GM21737 (cell line): ENCODE measurements at regions not wholly inside any gene's neighbourhood (a gene's known extent, or its start where the extent isn't known, plus 50 kb on each side); places are given as distances from the start of the nearest gene placed in this dataset.

Source experiments
- ATAC-seq: cut with Tn5 transposase; IDR thresholded peaks from one replicate; pipeline ENCODE4 v1.9.1; 2021; ENCODE audit warnings: mild to moderate bottlenecking, moderate library complexity; ENCODE audit not compliant: unreplicated experiment

DNA sequence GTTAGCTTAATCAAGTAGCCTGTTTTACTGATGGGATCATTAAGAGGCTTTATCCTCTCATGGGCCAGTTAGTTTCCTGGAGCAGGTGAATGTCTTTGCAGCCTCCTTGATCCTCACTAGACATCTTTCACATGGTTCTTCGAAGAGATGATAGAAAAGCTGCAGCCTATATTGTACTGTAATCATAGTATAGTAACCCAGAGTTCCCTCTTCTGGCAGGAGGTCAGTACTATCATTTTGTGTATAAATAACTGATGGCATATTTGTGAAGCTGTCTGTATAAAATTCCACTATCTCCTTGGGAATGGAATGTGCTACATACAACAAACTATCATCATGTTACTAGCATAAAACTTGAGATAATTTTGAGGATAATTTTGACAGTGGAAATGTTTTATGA lies 123.8 kb upstream of the PRPS1L1 start:
- no peak for ATAC-seq

DNA sequence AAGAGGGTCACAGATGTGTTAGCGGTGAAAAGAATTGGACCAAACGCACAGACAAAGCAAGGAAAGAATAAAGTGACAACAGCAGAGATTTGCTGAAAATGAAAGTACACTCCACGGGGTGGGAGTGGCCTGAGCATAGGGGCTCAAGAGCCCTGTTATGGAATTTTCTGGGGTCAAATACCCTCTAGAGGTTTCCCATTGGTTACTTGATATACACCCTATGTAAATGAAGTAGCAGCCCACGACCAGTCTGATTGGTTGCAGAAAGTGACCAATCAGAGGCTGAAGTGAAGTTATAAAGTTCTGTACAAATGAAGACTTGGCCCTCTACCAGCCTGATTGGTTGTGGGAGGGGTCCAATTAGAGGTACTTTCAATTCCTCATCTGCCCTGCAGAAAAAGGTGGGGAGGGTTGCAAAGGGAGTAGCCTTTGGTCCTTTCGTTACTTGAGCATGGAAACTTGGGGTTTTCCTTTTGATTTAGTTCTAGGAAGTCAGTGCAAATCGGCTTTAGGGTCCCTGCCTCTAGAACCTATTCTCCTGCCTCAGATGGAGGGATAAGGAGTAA lies 125.6 kb upstream of the PRPS1L1 start:
- ATAC-seq, result no peak

DNA sequence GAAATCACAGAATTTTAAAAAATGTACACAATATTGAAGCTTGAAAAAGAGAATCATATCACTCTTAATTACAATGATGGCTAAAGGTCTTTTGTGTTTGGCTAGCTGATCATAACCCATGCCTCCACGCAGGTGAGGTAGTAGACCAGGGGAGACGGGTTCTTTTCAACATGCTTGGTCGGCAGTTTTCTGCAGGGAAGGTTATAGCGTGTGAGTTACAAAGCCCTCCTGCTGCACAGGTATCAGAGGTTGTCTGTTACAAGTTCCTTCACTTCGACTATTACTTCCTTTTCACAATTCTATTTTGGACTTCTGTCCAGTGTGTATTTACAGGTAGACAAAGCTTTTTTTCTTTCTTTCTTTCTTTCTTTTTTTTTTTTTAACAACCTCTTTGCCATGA lies 127.1 kb upstream of the PRPS1L1 start:
- no peak for ATAC-seq

DNA sequence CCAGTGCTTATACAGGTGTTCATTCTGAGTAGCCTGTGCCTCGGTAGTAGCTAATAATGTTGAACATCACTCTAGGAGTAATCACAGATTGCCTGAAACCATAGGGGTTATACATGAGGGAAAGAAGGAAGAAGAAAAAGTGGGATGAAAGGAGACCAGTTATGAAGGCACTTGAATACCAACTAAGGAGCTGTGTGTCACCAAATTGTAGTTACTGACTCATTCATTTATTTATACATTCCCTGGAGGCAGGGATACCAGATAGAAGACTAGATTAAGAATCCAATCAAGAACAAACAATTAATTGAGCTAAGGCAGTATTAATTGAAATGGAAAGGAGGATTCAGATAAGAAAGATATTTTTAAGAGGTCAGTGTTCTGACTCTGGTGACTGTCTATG lies 129.6 kb upstream of the PRPS1L1 start:
- ATAC-seq, result no peak

DNA sequence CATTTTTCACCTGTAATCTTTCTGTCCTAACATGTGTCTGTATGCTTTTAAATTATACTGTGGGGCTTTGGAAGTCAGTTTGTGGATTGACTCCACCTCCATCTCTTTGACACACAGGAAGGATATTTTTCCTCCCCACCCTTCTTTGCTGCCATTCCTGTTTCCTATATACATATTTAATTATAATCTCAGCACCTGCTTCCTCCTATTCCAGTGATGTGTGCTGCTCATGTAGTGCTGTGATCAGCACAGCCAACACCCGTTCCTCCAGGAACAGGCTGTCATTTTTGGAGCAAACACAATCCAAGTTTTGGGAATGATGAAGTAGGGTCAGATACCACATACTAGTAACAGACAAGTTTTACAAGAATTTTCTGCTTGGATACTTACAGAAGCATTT lies 135.0 kb upstream of the PRPS1L1 start:
- no peak for ATAC-seq

DNA sequence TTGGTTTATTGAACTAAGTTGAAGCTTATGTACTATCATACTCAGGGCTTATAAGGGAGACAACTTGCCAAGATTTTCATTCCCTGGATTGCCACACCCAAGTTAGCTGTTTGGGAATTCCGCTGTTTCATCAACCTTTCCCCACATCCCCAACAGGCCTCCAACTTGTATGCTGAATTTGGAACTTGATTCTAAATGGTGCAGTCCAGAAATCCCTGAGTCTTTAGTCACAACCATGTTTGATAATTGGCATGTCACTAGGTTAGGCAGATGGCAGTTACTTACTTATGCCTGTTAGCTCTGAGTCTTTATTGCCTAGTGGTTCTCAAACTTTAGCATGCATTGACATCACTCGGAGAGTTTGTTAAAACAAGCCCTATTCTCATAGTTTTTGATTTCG lies 135.4 kb upstream of the PRPS1L1 start:
- no peak for ATAC-seq

DNA sequence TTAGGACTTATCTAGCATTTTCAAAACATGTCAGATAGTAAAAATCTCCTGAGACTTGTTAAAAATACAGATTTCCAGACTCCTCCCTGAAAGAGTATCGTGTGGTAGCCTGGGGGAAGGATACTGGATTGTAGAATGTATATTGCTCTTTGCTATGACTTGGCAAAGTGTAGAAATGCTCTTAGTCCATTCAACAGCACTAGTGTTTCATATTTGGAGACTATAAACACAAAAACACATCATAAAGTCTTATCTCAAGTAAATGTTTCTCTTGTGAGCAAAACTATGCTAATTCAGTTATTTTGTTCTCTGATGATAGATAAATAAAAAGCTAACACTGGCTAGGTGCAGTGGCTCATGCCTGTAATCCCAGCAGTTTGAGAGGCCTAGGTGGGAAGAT lies 137.5 kb upstream of the PRPS1L1 start:
- ATAC-seq, result no peak

DNA sequence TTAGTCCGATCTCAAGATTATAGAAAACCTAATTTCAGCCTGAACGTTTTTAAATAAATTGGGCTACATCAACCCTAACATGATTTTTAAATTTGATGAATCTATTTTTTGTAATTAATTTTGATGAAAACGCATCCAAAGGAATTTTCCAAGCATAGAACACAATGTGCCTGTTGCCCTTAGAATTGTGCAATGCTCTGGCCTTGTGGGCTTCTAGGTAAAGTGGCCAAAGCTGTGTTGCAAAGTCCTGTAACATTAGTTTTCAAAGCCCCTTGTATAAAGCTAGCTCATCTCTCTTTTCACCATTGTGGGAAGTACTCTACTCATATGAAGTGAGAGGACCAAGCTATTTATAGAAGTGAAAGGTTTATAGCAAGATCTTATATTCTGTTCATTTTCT lies 138.4 kb upstream of the PRPS1L1 start:
- ATAC-seq, result no peak

DNA sequence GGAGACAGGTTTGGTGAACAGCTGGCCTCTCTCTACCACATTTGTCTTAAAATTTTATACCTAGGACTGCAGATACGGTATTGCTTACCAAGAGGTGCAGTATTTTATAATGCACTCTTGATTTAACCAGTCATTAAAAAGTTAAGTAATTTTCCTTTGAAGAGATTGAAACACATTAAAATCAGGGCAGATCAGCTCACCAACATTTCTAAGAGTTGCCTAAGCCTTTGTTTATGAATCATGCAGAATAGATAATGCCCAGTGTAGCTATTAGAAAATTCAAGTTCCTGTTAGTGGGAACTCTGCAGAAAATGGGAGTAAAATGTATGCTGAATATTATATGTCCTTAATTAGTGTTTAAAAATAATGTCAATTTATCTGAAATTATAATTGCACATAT lies 140.2 kb upstream of the PRPS1L1 start:
- no peak for ATAC-seq

DNA sequence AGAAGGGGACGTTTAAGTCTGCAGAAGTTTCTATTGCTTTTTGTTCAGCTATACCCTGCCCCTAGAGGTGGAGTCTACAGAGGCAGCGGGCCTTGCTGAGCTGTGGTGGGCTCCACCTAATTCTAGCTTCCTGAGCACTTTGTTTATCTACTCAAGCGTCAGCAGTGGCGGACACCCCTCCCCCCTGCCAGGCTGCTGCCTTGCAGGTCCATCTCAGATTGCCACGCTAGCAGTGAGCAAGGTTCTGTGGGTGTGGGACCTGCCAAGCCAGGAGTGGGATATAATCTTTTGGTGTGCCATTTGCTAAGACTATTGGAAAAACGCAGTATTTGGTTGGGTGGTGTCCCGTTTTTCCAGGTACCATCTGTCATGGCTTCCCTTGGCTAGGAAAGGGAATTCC lies 147.3 kb upstream of the PRPS1L1 start:
- no peak for ATAC-seq

DNA sequence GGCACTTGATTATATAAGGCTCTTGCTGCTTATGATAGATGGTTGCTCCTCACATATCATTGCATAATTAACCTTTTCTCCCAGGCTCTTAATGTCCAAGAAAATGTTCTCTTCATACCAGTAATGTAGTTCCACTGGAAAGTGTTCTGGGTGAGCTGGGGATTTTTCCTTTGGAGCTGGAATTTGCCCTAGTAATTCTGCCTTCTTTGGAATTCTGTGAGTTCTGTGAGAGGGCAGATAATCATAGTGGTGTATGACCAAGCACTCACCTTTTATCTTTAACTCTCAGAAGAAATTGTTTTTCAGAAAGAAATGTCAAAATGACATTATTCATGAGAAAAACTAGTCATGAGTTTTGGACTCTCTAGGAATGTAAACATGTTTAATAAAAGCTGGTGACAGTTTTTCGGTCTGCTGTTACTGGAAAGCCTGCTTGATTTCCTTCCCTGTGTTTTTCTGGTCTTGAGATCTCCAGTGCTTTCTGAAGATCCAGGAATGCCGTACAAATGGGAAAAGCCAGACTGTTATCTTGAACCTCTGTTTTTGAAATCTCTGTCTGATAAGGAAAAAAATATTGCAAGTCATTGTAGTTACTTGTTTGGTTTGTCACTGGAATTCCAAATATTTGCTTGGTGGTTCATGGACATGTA lies 148.3 kb upstream of the PRPS1L1 start:
- ATAC-seq, result no peak

DNA sequence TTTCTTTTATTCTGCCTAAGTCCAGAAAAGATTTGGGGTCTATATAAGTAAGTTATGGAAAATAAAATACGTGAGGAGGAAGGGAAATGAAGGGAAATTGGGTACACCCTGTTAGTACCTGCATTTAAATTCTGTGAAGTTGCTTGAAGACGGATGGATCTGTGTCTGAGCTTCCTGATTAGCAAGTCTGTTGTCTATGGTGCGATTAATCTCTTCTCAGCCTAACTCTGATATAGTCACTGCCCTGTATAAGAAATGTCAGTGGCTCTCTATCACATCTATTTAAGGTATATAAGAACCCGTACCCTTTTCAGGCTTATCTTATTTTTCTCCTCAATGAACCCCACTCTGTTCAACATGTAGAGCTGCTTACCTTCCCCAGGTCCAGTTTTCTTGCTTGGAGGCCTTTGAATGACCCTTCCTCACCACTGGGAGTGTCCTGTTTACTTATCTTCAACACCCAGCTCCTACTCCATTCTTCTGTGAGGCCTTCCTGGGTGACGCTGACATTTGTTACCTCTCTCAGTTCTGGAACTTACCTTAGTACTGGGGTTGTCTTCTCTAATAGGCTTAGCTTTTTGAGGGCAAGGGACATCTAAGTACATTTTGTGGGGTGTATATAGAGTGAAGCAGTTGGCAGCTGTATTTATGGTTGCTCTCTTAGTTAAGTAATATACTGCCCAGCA lies 149.6 kb upstream of the PRPS1L1 start:
- no peak for ATAC-seq

DNA sequence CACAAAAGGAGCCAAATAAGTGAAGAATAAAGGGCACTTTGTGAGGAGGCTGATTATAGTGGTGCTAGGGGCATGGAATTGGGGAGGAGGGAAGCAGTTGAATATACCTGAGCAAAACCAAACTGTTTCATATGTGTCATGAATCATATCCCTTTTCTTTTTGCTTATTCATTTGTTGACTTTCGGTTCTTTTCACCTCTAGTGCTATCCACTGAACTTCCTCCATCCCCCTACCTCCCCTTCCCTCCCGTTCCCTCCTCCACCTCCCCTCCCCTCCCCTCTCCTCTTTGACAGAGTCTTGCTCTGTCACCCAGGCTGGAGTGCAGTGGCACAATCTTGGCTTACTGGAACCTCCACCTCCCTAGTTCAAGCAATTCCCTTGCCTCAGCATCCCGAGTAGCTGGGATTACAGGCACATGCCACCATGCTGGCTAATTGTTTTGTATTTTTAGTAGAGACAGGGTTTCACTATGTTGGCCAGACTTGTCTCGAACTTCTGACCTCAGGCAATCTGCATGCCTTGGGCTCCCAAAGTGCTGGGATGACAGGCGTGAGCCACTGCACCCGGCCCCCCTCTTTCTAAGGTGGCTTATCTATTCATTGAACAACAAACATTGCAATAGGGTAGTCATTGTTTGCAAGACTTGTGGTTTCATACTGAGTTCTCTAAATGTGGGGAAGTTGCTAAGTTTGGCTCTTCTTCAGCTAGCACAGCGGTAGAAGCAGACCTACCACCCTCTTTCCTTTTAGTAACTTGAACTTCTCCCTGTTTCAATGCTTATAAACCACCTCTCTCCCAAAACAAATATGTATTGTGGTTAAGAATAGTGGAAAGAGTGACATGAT lies 150.4 kb upstream of the PRPS1L1 start:
- peak; percentile 93 for ATAC-seq

DNA sequence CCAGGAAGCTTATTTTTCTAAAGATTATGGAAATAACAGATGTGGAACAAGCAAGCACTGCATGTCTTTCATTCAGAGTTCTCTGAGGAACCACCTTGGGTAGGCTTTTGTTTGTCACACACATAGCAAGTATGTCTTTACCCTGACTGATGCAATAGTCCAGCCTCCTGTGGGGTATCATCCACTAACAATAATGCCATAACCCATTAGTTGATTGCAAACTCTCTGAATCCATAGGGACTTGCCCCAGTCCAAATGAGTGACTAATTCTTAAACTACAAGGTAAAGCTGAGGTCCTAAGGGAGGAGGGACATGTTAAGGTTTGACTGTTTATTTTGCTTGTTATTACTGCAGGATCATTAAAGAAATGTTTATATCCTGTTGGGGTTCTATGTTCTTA lies 151.4 kb upstream of the PRPS1L1 start:
- ATAC-seq, result no peak

DNA sequence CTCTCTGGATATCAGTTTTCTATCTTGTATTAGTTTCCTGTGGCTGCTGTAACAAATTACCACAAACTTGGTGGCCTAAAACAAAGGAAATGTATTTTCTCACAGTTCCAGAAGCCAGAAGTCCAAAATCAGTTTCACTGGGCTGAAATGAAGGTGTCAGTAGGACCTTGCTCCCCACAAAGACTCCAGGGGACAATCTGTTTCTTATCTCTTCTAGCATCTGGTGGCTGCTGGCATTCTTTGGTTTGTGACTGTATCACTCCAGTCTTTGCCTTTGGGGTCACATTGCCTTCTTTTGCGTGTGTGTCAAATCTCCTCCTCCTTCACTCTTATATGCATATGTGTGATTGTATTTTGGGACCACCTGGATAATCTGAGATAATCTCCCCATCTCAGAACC lies 153.0 kb upstream of the PRPS1L1 start:
- no peak for ATAC-seq

DNA sequence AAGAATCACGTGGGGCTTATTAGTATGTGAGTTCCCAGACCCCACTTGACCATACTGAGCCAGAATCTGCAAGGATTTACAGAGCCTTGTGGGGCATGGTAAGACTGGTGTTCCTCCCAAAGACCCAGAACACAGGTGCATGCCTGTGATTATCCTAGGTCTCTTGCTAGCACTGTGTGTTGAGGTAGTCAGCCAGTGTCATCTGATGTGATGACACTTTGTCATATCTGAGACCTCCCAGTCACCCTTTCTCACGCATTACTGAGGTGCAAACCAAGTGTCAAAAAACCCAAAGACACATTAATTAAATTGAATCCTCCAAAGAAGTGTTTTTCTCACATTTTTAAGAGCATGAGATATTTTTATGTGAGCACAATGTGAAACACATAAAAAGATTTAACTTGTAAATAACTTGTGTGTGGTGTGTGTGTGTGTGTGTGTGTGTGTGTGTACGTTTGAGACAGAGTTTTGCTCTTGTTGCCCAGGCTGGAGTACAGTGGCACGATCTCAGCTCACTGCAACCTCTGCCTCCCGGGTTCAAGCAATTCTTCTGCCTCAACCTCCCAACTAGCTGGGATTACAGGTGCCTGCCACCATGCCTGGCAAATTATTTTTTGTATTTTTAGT lies 162.0 kb upstream of the PRPS1L1 start:
- no peak for ATAC-seq

DNA sequence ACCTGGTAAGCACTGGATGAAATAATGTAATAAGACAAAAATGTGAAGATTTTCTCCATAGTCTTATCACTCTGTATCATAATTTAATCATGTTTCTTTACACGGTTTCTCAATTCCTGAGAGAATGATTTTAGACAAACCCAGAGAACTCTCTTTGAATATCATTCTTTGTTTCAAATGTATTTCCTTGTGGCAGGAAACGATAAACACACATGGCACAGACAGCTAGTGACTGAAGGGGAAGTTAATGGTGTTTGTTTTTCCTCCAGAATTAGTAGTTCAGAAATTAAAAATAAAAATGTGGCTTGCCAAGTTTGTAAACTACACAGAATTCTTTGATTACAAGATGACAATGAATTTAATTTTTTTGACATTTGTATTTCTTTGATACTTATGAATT lies 163.7 kb upstream of the PRPS1L1 start:
- no peak for ATAC-seq

DNA sequence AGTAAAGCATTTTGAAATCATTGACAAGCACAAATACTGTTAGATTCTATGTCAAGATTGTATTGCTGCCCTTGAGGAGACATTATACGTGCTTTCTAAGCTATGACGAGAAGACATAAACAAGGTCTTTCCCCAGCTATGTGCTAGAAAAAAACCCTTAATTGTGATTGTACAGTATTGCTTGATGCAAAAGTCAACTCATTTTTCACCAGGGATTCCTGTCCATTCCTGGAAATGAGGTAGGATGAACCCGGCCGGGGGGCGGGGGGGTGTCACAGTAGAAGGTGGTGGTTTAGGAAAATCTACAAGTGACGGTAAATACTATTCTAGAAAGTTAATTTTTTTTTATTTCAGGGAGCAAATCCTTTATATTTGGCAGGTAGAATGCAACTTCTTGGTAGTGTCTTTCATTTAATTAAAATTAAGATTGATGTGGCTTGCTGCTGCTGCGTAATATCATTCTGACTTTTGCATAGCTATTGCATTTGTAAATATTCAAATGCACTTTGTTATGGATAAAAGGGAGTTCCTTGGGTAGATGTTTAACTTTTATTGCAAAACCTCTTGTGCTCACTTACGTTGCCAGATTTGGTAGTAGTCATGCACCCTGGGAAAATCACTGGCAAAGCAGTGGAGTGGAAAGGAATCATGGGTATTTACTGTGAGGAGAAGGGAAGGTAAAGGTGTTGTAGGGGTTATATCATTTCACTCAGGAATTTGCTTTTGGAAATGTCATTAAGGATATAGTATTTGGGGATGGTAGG lies 164.4 kb upstream of the PRPS1L1 start:
- no peak for ATAC-seq

DNA sequence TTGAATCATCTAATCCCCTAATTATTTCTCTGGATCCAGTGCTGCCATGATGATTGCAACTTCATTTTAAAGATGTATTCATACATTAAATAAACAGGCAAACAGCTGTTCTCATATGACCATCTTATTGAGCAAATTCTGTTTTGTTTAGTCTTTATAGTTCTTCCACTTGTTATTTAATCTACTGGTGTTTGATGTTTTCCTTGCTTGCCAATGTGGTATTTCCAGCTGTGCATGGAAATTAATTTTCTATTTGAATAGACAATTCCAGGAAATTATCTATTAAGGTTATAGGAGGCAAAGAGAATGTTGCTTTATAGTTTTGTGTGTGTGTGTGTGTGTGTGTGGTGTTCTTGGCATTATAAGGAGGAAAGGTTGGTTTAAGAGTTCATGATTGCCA lies 167.0 kb upstream of the PRPS1L1 start:
- no peak for ATAC-seq

DNA sequence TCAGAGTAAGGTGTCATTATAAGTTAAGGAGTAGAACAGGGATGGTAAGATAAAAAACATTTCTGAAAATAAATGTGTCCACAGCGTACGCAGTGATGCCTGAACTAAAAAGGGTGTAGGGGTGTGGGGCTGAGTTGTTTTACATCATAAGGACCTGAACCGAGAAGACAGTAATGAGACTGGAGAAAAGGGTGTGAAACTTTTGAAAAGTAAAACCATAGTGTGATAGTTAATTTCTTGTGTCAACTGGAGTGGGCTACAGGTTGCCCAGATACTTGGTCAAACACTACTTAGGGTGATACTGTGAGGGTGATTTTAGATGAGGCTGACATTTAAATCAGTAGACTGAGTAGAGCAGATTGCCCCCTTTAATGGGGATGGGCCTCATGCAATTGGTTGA lies 169.0 kb upstream of the PRPS1L1 start:
- ATAC-seq, result no peak

DNA sequence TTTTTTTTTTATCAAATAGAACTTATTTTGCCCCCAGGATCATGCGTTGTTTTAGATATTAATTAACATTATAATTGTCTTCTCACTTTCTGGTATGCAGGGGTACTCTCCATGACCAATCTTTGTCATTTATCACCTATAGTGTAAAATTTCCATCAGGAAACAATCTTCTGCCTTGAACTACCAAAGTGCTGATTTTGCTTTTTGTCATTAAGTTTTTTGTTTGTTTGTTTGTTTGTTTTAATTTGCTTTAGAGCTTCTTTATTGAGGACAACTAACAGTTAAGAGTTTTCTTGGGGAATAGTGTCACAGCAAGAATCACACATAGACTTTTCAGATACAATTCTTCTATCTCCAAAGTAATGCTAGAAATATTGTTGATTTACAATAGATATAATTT lies 171.2 kb upstream of the PRPS1L1 start:
- ATAC-seq, result no peak
